ENCODE measurements at regions not wholly inside any gene's neighbourhood (a gene's known extent, or its start where the extent isn't known, plus 50 kb on each side); places are given as distances from the start of the nearest gene placed in this dataset.

GRCh38 chr4:12124138-12124537 is 695.4 kb upstream of the HS3ST1 start:
- 68 to 92% (median 79%) methylated on average over 1 of the region's 1 CpG for WGBS, 4 donors
- intact Hi-C loops (cut with DNase I) = no loop called here
- DNase-seq (no peak), ATAC-seq (no peak)
- Histone ChIP-seq H3K27ac (peak overlapping the region in 1 of 12 donors; percentile 73), H3K4me1 (peaks cover 0 to 27% (median 0%) of the 10 kb centered on the region in 12 donors), H3K4me3 (no peak overlapping the region), H3K27me3 (no peaks in the 10 kb centered on the region), H3K9me3 (peaks cover 0 to 3% (median 0%) of the 10 kb centered on the region in 12 donors), H3K36me3 (no peaks in the 10 kb centered on the region)
- TF ChIP-seq POLR2A (IDR thresholded peaks at IDR 0.05) (no peak), CTCF (IDR thresholded peaks at IDR 0.05) (no peak)

GRCh38 chr4:12123707-12124106 is 695.0 kb upstream of the HS3ST1 start:
- no peak for TF ChIP-seq CTCF (IDR thresholded peaks at IDR 0.05)
- TF ChIP-seq POLR2A (IDR thresholded peaks at IDR 0.05) = no peak
- H3K9me3 ChIP-seq = peaks cover 0 to 3% (median 0%) of the 10 kb centered on the region in 12 donors
- no peaks in the 10 kb centered on the region for H3K27me3 ChIP-seq
- intact Hi-C loops (cut with DNase I) = no loop called here
- no peaks in the 10 kb centered on the region for H3K36me3 ChIP-seq
- DNase-seq = no peak
- peak overlapping the region in 1 of 12 donors; percentile 73 for H3K27ac ChIP-seq
- ATAC-seq = peak in 1 of 4 donors; percentile 47
- H3K4me1 ChIP-seq = peaks cover 0 to 31% (median 0%) of the 10 kb centered on the region in 12 donors
- no peak overlapping the region for H3K4me3 ChIP-seq

GRCh38 chr4:12122316-12122715 is 693.6 kb upstream of the HS3ST1 start:
- Histone ChIP-seq H3K4me1 (peaks cover 0 to 39% (median 0%) of the 10 kb centered on the region in 12 donors), H3K4me3 (no peak overlapping the region), H3K27ac (peak overlapping the region in 1 of 12 donors; percentile 73), H3K27me3 (no peaks in the 10 kb centered on the region), H3K36me3 (no peaks in the 10 kb centered on the region), H3K9me3 (peaks cover 0 to 3% (median 0%) of the 10 kb centered on the region in 12 donors)
- no peak for DNase-seq
- ATAC-seq = peak in 1 of 4 donors; percentile 43
- intact Hi-C loops (cut with DNase I) = no loop called here
- WGBS, 4 donors = 61 to 69% (median 64%) methylated on average over 2 of the region's 2 CpGs
- TF ChIP-seq CTCF (IDR thresholded peaks at IDR 0.05) (no peak), POLR2A (IDR thresholded peaks at IDR 0.05) (no peak)

- TF ChIP-seq CTCF (IDR thresholded peaks at IDR 0.05) (no peak), POLR2A (IDR thresholded peaks at IDR 0.05) (no peak)
- 15 to 36% (median 31%) methylated on average over 2 of the region's 2 CpGs for WGBS, 4 donors
- Histone ChIP-seq H3K4me3 (no peak overlapping the region), H3K27ac (no peak overlapping the region), H3K9me3 (peaks cover 0 to 3% (median 0%) of the 10 kb centered on the region in 12 donors), H3K4me1 (peaks cover 0 to 35% (median 0%) of the 10 kb centered on the region in 12 donors), H3K27me3 (no peaks in the 10 kb centered on the region), H3K36me3 (no peaks in the 10 kb centered on the region)
- ATAC-seq (peak in 2 of 4 donors; percentile 90 to 92), DNase-seq (peak in 2 of 5 donors; percentile 28 to 44)
- intact Hi-C loops (cut with DNase I) = no loop called here
Observed at GRCh38 chr4:12120968-12121367, 692.3 kb upstream of the HS3ST1 start.

Data from heart left ventricle (tissue), 16 donors.